Left ventricle myocardium inferior (tissue), 1 donor: ENCODE measurements at regions not wholly inside any gene's neighbourhood (a gene's known extent, or its start where the extent isn't known, plus 50 kb on each side); places are given as distances from the start of the nearest gene placed in this dataset.

Experiments used
- DNase-seq: peaks from one replicate; pipeline ENCODE4 v3.0.0-alpha.2; 2020
- H3K27ac ChIP-seq: fragments of 200-600 bp; replicated peaks from 2 replicates; pipeline ENCODE4 v1.8.0; 2021
- H3K27me3 ChIP-seq: fragments of 200-600 bp; 2 replicates; pipeline ENCODE4 v1.8.0; 2021; ENCODE audit warnings: low read depth
- H3K36me3 ChIP-seq: fragments of 200-600 bp; 2 replicates; pipeline ENCODE4 v1.8.0; 2021
- H3K4me1 ChIP-seq: fragments of 200-600 bp; 2 replicates; pipeline ENCODE4 v1.8.0; 2021
- H3K4me3 ChIP-seq: fragments of 200-600 bp; 2 replicates; pipeline ENCODE4 v1.8.0; 2021; ENCODE audit warnings: mild to moderate bottlenecking, moderate library complexity
- H3K9me3 ChIP-seq: fragments of 200-600 bp; replicated peaks from 2 replicates; pipeline ENCODE4 v1.8.0; 2021
- CTCF ChIP-seq: fragments of 200-600 bp; IDR thresholded peaks from 2 replicates; pipeline ENCODE4 v1.8.0; 2021; ENCODE audit warnings: antibody characterized with exemption, mild to moderate bottlenecking, borderline replicate concordance
- intact Hi-C: fragments of 100-400 bp; cut with micrococcal nuclease; formaldehyde crosslinking; loops from one replicate; pipeline ENCODE4 v1.11.0; 2022
- donor health status: DM: no; HTN: yes; CAD: no; lungs with severe emphysema.

- no peak for TF ChIP-seq CTCF
- Histone ChIP-seq H3K4me1 (peaks cover 5% of the 10 kb centered on the region), H3K27me3 (no peaks in the 10 kb centered on the region)
Measured at GRCh38 chr3:3745693-3746092, 53.5 kb upstream of the LRRN1 start.

DNA sequence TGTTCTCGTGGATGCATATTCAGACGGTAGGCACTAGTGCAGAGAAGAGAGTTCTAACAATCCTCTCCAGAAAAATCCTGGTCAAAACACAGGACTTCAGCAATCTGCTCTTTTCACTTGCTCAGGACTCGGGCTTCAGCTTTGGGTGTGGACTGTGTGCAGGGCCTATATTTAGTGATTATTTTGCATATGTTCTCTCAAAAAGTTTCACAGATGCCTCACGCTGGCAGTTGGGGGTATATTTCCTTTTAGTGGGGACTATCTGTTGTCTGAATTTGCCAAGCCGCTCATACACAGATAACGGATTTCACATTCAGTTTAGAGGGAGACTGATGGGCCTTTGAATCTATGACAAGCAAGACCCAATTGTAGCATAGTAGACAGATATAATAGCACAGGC lies 54.4 kb upstream of the LRRN1 start:
- no peaks in the 10 kb centered on the region for H3K27me3 ChIP-seq
- no peak for DNase-seq
- peaks cover 5% of the 10 kb centered on the region for H3K4me1 ChIP-seq
- intact Hi-C loops, result no loop called here
- H3K9me3 ChIP-seq, result no peaks in the 10 kb centered on the region
- H3K36me3 ChIP-seq, result no peaks in the 10 kb centered on the region
- H3K4me3 ChIP-seq, result no peak overlapping the region
- TF ChIP-seq CTCF, result no peak
- H3K27ac ChIP-seq, result no peak overlapping the region

More at GRCh38 chr3:3745693-3746092, 53.5 kb upstream of the LRRN1 start:
- DNase-seq, result no peak
- H3K27ac ChIP-seq, result no peak overlapping the region
- H3K9me3 ChIP-seq, result no peaks in the 10 kb centered on the region
- intact Hi-C loops, result no loop called here
- H3K36me3 ChIP-seq, result no peaks in the 10 kb centered on the region
- H3K4me3 ChIP-seq, result no peak overlapping the region

GRCh38 chr3:3743754-3744153 lies 55.5 kb upstream of the LRRN1 start:
- no peak overlapping the region for H3K4me3 ChIP-seq
- no peaks in the 10 kb centered on the region for H3K36me3 ChIP-seq

GRCh38 chr3:3740061-3740460 lies 59.2 kb upstream of the LRRN1 start:
- H3K4me1 ChIP-seq, result peaks cover 5% of the 10 kb centered on the region
- H3K27me3 ChIP-seq, result no peaks in the 10 kb centered on the region
- no peak overlapping the region for H3K27ac ChIP-seq
- no peak for DNase-seq
- TF ChIP-seq CTCF, result no peak
- no peaks in the 10 kb centered on the region for H3K36me3 ChIP-seq
- no peak overlapping the region for H3K4me3 ChIP-seq
- no peaks in the 10 kb centered on the region for H3K9me3 ChIP-seq
- intact Hi-C loops, result no loop called here

More at GRCh38 chr3:3743754-3744153, 55.5 kb upstream of the LRRN1 start:
- Histone ChIP-seq H3K9me3 (no peaks in the 10 kb centered on the region), H3K27me3 (no peaks in the 10 kb centered on the region), H3K27ac (no peak overlapping the region), H3K4me1 (peaks cover 5% of the 10 kb centered on the region)
- no peak for TF ChIP-seq CTCF
- intact Hi-C loops, result no loop called here
- DNase-seq, result no peak

GRCh38 chr3:3739330-3740060 lies 59.7 kb upstream of the LRRN1 start:
- no peaks in the 10 kb centered on the region for H3K36me3 ChIP-seq
- intact Hi-C loops, result no loop called here
- no peak overlapping the region for H3K27ac ChIP-seq
- no peak for DNase-seq
- no peaks in the 10 kb centered on the region for H3K9me3 ChIP-seq
- no peak overlapping the region for H3K4me3 ChIP-seq
- H3K4me1 ChIP-seq, result peaks cover 5% of the 10 kb centered on the region
- TF ChIP-seq CTCF, result no peak
- peaks cover 3% of the 10 kb centered on the region for H3K27me3 ChIP-seq
